ENCODE measurements at regions not wholly inside any gene's neighbourhood (a gene's known extent, or its start where the extent isn't known, plus 50 kb on each side); places are given as distances from the start of the nearest gene placed in this dataset.

DNA sequence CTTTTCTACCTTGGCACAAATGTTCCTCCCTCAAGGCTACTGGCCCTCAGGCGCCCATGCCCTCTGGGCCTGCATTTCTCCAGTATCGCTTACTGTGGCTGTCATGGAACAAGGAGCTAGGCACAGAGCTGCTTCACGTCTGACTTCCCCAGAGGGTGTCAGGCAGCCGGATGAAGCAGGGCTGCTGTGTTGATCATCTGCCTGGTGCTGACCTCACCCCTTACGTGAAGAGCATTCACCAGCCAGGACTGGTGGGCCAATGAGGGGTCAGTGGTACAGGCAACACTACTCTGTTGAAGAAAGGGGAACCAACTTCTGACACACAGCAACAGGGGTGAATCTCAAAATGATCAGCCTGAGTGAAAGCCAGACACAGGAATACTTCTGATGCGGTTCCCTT, 215.5 kb upstream of the GALNT2 start:
- TF ChIP-seq, protein P1, sequence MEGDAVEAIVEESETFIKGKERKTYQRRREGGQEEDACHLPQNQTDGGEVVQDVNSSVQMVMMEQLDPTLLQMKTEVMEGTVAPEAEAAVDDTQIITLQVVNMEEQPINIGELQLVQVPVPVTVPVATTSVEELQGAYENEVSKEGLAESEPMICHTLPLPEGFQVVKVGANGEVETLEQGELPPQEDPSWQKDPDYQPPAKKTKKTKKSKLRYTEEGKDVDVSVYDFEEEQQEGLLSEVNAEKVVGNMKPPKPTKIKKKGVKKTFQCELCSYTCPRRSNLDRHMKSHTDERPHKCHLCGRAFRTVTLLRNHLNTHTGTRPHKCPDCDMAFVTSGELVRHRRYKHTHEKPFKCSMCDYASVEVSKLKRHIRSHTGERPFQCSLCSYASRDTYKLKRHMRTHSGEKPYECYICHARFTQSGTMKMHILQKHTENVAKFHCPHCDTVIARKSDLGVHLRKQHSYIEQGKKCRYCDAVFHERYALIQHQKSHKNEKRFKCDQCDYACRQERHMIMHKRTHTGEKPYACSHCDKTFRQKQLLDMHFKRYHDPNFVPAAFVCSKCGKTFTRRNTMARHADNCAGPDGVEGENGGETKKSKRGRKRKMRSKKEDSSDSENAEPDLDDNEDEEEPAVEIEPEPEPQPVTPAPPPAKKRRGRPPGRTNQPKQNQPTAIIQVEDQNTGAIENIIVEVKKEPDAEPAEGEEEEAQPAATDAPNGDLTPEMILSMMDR (IDR thresholded peaks at IDR 0.05), result no peak
- no peak for TF ChIP-seq EZH2 (IDR thresholded peaks at IDR 0.05; ENCODE audit: borderline replicate concordance, insufficient read depth, low read depth, low read length, poor library complexity, severe bottlenecking)

Measured in B cell (primary cell).